Liver (tissue), 8 donors: ENCODE measurements at regions not wholly inside any gene's neighbourhood (a gene's known extent, or its start where the extent isn't known, plus 50 kb on each side); places are given as distances from the start of the nearest gene placed in this dataset.

ENCODE experiments used
- DNase-seq: peaks from one replicate; pipeline ENCODE4 v3.0.0-alpha.2; 2017; ENCODE audit warnings: low spot score
- H3K27ac ChIP-seq, 2 donors: one replicate each; pipeline ENCODE4 v1.7.0; 2013; ENCODE audit warnings: inconsistent platforms in 2 of 2, low read length in 2 of 2, control low read depth in 1 of 2, low read depth in 1 of 2, mild to moderate bottlenecking in 1 of 2
- H3K27me3 ChIP-seq, 4 donors: one replicate each; pipeline versions ENCODE4 v1.6.1 to v1.7.0; 2013; ENCODE audit warnings: low read length in 3 of 4, inconsistent platforms in 1 of 4, mild to moderate bottlenecking in 1 of 4, moderate library complexity in 1 of 4; ENCODE audit not compliant: control insufficient read depth in 4 of 4, insufficient read depth in 4 of 4
- H3K36me3 ChIP-seq, 4 donors: one replicate each; pipeline versions ENCODE4 v1.6.1 to v1.7.0; 2013; ENCODE audit warnings: low read length in 3 of 4, mild to moderate bottlenecking in 3 of 4, low read depth in 1 of 4, moderate library complexity in 1 of 4; ENCODE audit not compliant: control insufficient read depth in 4 of 4, insufficient read depth in 3 of 4
- H3K4me1 ChIP-seq, 4 donors: one replicate each; pipeline versions ENCODE4 v1.6.1 to v1.7.0; 2013; ENCODE audit warnings: low read length in 3 of 4, mild to moderate bottlenecking in 3 of 4, moderate library complexity in 1 of 4; ENCODE audit not compliant: control insufficient read depth in 4 of 4, insufficient read depth in 4 of 4
- H3K4me3 ChIP-seq, 3 donors: one replicate each; pipeline versions ENCODE4 v1.6.1 to v1.7.0; 2013; ENCODE audit warnings: low read length in 3 of 3, control low read depth in 1 of 3, low read depth in 1 of 3, mild to moderate bottlenecking in 1 of 3
- H3K9ac ChIP-seq, 2 donors: one replicate each; pipeline ENCODE4 v1.7.0; 2013; ENCODE audit warnings: low read length in 2 of 2, mild to moderate bottlenecking in 2 of 2, moderate library complexity in 2 of 2, control low read depth in 1 of 2, low read depth in 1 of 2
- H3K9me3 ChIP-seq, 4 donors: one replicate each; pipeline versions ENCODE4 v1.6.1 to v1.7.0; 2013; ENCODE audit warnings: low read length in 3 of 4; ENCODE audit not compliant: control insufficient read depth in 4 of 4
- ATF3 ChIP-seq: IDR thresholded peaks from 2 replicates; pipeline ENCODE4 v1.6.1; 2016; ENCODE audit warnings: antibody characterized with exemption
- CTCF ChIP-seq: fragments of 150-350 bp; IDR thresholded peaks from 2 replicates; pipeline ENCODE4 v1.5.1; 2017; ENCODE audit warnings: improper control_type of control experiment, low read depth, low read length; ENCODE audit not compliant: missing input control
- EGR1 ChIP-seq, 2 donors: IDR thresholded peaks; 2 replicates each; pipeline ENCODE4 v1.6.1; 2016 to 2018; ENCODE audit warnings: antibody characterized with exemption in 2 of 2, low read depth in 2 of 2
- FOXA1 ChIP-seq: IDR thresholded peaks from 2 replicates; pipeline ENCODE4 v1.6.1; 2016; ENCODE audit warnings: antibody characterized with exemption
- FOXA2 ChIP-seq: IDR thresholded peaks from 2 replicates; pipeline ENCODE4 v1.6.1; 2016; ENCODE audit warnings: antibody characterized with exemption
- GABPA ChIP-seq, 2 donors: IDR thresholded peaks in 1 of 2; conservative IDR thresholded peaks in 1 of 2; 2 replicates each; pipeline ENCODE4 v1.6.1; 2016; ENCODE audit warnings: antibody characterized with exemption in 2 of 2, mild to moderate bottlenecking in 1 of 2, moderate library complexity in 1 of 2
- HNF4A ChIP-seq, 2 donors: conservative IDR thresholded peaks; 2 replicates each; pipeline ENCODE4 v1.6.1; 2016; ENCODE audit warnings: antibody characterized with exemption in 2 of 2, mild to moderate bottlenecking in 2 of 2
- HNF4G ChIP-seq: IDR thresholded peaks from 2 replicates; pipeline ENCODE4 v1.6.1; 2016; ENCODE audit warnings: antibody characterized with exemption
- MAX ChIP-seq: IDR thresholded peaks from 2 replicates; pipeline ENCODE4 v1.6.1; 2016; ENCODE audit warnings: antibody characterized with exemption
- NR2F2 ChIP-seq: IDR thresholded peaks from 2 replicates; pipeline ENCODE4 v1.6.1; 2016; ENCODE audit warnings: antibody characterized with exemption
- RAD21 ChIP-seq, 2 donors: IDR thresholded peaks; 2 replicates each; pipeline ENCODE4 v1.6.1; 2016; ENCODE audit warnings: antibody characterized with exemption in 2 of 2, mild to moderate bottlenecking in 2 of 2
- REST ChIP-seq: IDR thresholded peaks from 2 replicates; pipeline ENCODE4 v1.6.1; 2016; ENCODE audit warnings: antibody characterized with exemption, mild to moderate bottlenecking
- RXRA ChIP-seq, 2 donors: IDR thresholded peaks; 2 replicates each; pipeline ENCODE4 v1.6.1; 2017 to 2018; ENCODE audit warnings: antibody characterized with exemption in 2 of 2, mild to moderate bottlenecking in 1 of 2
- SP1 ChIP-seq: IDR thresholded peaks from 2 replicates; pipeline ENCODE4 v1.6.1; 2018; ENCODE audit warnings: antibody characterized with exemption, mild to moderate bottlenecking
- TAF1 ChIP-seq: conservative IDR thresholded peaks from 2 replicates; pipeline ENCODE4 v1.6.1; 2016; ENCODE audit warnings: antibody characterized with exemption, mild to moderate bottlenecking
- ZBTB33 ChIP-seq: IDR thresholded peaks from 2 replicates; pipeline ENCODE4 v1.6.1; 2016; ENCODE audit warnings: antibody characterized with exemption
- WGBS: extraction: QIAGEN DNeasy Blood & Tissue Kit; methylation state at CpG from one replicate; pipeline ENCODE4 v1.1.7; 2013; 5-methylcytosine and 5-hydroxymethylcytosine counted together
- donor health status: healthy.
- donor health status: healthy.
- donor health status: healthy.
- donor health status: healthy.
- donor health status: healthy.

GRCh38 chr11:45073685-45074141, 72.7 kb upstream of the PRDM11 start:
- Histone ChIP-seq H3K36me3 (no peaks in the 10 kb centered on the region), H3K4me1 (no peaks in the 10 kb centered on the region), H3K27me3 (no peaks in the 10 kb centered on the region), H3K27ac (no peak overlapping the region), H3K9ac (no peak overlapping the region), H3K9me3 (no peaks in the 10 kb centered on the region), H3K4me3 (no peak overlapping the region)
- no peak for TF ChIP-seq RXRA (IDR thresholded peaks at IDR 0.05)
- TF ChIP-seq CTCF, result no peak
- no peak for TF ChIP-seq SP1
- TF ChIP-seq EGR1 (IDR thresholded peaks at IDR 0.05; ENCODE audit: low read depth in 2 of 2), result no peak
- no peak for TF ChIP-seq TAF1
- no peak for TF ChIP-seq MAX
- no peak for TF ChIP-seq NR2F2
- no peak for TF ChIP-seq GABPA (IDR thresholded peaks at IDR 0.05 in 1 of 2, conservative IDR thresholded peaks at IDR 0.05 in 1 of 2)
- TF ChIP-seq REST, result no peak
- TF ChIP-seq RAD21 (IDR thresholded peaks at IDR 0.05), result no peak
- TF ChIP-seq ATF3, result no peak
- TF ChIP-seq ZBTB33, result no peak
- no peak for TF ChIP-seq HNF4A (conservative IDR thresholded peaks at IDR 0.05)
- no peak for TF ChIP-seq FOXA2
- no peak for TF ChIP-seq FOXA1
- no peak for TF ChIP-seq HNF4G
- WGBS, result 58% methylated on average over 11 of the region's 11 CpGs
- no peak for DNase-seq

- Histone ChIP-seq H3K9ac (no peak overlapping the region), H3K36me3 (no peaks in the 10 kb centered on the region), H3K4me3 (no peak overlapping the region), H3K9me3 (no peaks in the 10 kb centered on the region), H3K27me3 (peaks cover 0 to 3% (median 0%) of the 10 kb centered on the region in 4 donors), H3K4me1 (peaks cover 0 to 6% (median under 1%) of the 10 kb centered on the region in 4 donors), H3K27ac (no peak overlapping the region)
- DNase-seq, result no peak
- 85% methylated on average over 4 of the region's 4 CpGs for WGBS
- TF ChIP-seq RXRA (IDR thresholded peaks at IDR 0.05) (no peak), RAD21 (IDR thresholded peaks at IDR 0.05) (no peak), HNF4A (conservative IDR thresholded peaks at IDR 0.05) (no peak), TAF1 (no peak), HNF4G (no peak), GABPA (IDR thresholded peaks at IDR 0.05 in 1 of 2, conservative IDR thresholded peaks at IDR 0.05 in 1 of 2) (no peak), SP1 (no peak), CTCF (no peak), REST (no peak), FOXA2 (no peak), NR2F2 (no peak), MAX (no peak), FOXA1 (no peak)
These were observed 70.9 kb upstream of the PRDM11 start for GRCh38 chr11:45075519-45075918.
